Stimulated activated CD4-positive, alpha-beta T cell treated with anti-CD3 and anti-CD28 coated beads, Interleukin-4, amount 100 ng/mL, for 1 hour (primary cell): ENCODE measurements at regions not wholly inside any gene's neighbourhood (a gene's known extent, or its start where the extent isn't known, plus 50 kb on each side); places are given as distances from the start of the nearest gene placed in this dataset.

ENCODE experiments used
- DNase-seq: peaks from one replicate; pipeline ENCODE4 v3.0.0-alpha.2; 2020

- no peak for DNase-seq
Measured at GRCh38 chr20:40738976-40739375, 49.9 kb upstream of the MAFB start.

GRCh38 chr20:40739841-40740240 is 50.8 kb upstream of the MAFB start:
- DNase-seq = no peak

GRCh38 chr20:40741507-40742106 is 52.6 kb upstream of the MAFB start:
- peak; percentile 7 for DNase-seq

GRCh38 chr20:40743141-40743775 is 54.2 kb upstream of the MAFB start:
- DNase-seq = no peak

GRCh38 chr20:40744072-40744817 is 55.2 kb upstream of the MAFB start:
- no peak for DNase-seq

GRCh38 chr20:40744818-40745175 is 55.8 kb upstream of the MAFB start:
- no peak for DNase-seq

- no peak for DNase-seq
Measured at GRCh38 chr20:40746251-40746650, 57.2 kb upstream of the MAFB start.

- DNase-seq = no peak
Measured at GRCh38 chr20:40748182-40748581, 59.1 kb upstream of the MAFB start.

GRCh38 chr20:40749985-40750506 is 61.0 kb upstream of the MAFB start:
- DNase-seq = no peak

GRCh38 chr20:40750541-40751035 is 61.6 kb upstream of the MAFB start:
- no peak for DNase-seq

GRCh38 chr20:40753472-40753871 is 64.4 kb upstream of the MAFB start:
- no peak for DNase-seq

- no peak for DNase-seq
Measured at GRCh38 chr20:40754339-40754943, 65.4 kb upstream of the MAFB start.

- no peak for DNase-seq
Measured at GRCh38 chr20:40757087-40757486, 68.1 kb upstream of the MAFB start.

GRCh38 chr20:40758790-40759189 is 69.8 kb upstream of the MAFB start:
- DNase-seq = no peak

GRCh38 chr20:40760399-40760798 is 71.4 kb upstream of the MAFB start:
- no peak for DNase-seq

GRCh38 chr20:40763646-40764295 is 74.7 kb upstream of the MAFB start:
- DNase-seq = no peak

- no peak for DNase-seq
Measured at GRCh38 chr20:40765814-40766480, 76.9 kb upstream of the MAFB start.

GRCh38 chr20:40766790-40767614 is 78.0 kb upstream of the MAFB start:
- no peak for DNase-seq

GRCh38 chr20:40767615-40767924 is 78.5 kb upstream of the MAFB start:
- DNase-seq = no peak

- DNase-seq = no peak
Measured at GRCh38 chr20:40768105-40768504, 79.1 kb upstream of the MAFB start.

- no peak for DNase-seq
Measured at GRCh38 chr20:40769677-40770285, 80.7 kb upstream of the MAFB start.
